SK-N-SH (cell line): ENCODE measurements at regions not wholly inside any gene's neighbourhood (a gene's known extent, or its start where the extent isn't known, plus 50 kb on each side); places are given as distances from the start of the nearest gene placed in this dataset.

ENCODE experiments used
- CTCF ChIA-PET: fragments of 300-600, 350-600 bp; formaldehyde crosslinking; extraction: SDS; loops from one replicate; lab custom pipeline; 2021; lab: Yijun Ruan, JAX
- POLR2A ChIA-PET: fragments of 350-600 bp; sonication (Branson Sonifier 250); formaldehyde crosslinking; extraction: SDS; loops from one replicate; lab custom pipeline; 2020; ENCODE audit warnings: antibody characterized with exemption, inconsistent platforms; lab: Yijun Ruan, JAX
- DNase-seq: peaks from one replicate; pipeline ENCODE4 v3.0.0; 2012
- H2AFZ ChIP-seq: fragments of 200-600 bp; sonication (generic); 2 replicates; pipeline ENCODE4 v1.8.1; 2016; ENCODE audit warnings: antibody characterized with exemption, mild to moderate bottlenecking, low read depth
- H3F3A ChIP-seq: fragments of 200-600 bp; sonication (generic); replicated peaks from 2 replicates; pipeline ENCODE3; 2016; ENCODE audit warnings: antibody characterized with exemption, mild to moderate bottlenecking; ENCODE audit not compliant: insufficient read depth
- H3K27ac ChIP-seq, 2 experiments: fragments of 200-500 bp in 1 of 2; fragments of 200-600 bp in 1 of 2; sonication (Bioruptor generic) in 1 of 2; sonication (generic), shearing (Covaris generic) in 1 of 2; 2 replicates each; pipeline versions ENCODE4 v1.5.1 to v1.6.1; 2014 to 2016; ENCODE audit warnings: low read depth in 2 of 2, inconsistent platforms in 1 of 2, low read length in 1 of 2, mild to moderate bottlenecking in 1 of 2, mixed read lengths in 1 of 2
- H3K27me3 ChIP-seq: fragments of 200-600 bp; sonication (generic), shearing (Covaris generic); 2 replicates; pipeline ENCODE4 v1.6.1; 2016; ENCODE audit warnings: mixed run types; ENCODE audit not compliant: insufficient read depth
- H3K36me3 ChIP-seq, 2 experiments: fragments of 200-500 bp in 1 of 2; fragments of 200-600 bp in 1 of 2; sonication (Bioruptor generic) in 1 of 2; sonication (generic) in 1 of 2; replicated peaks in 1 of 2; 2 replicates each; pipeline versions ENCODE3 to v1.5.1; 2014 to 2016; ENCODE audit warnings: low read length in 1 of 2, mild to moderate bottlenecking in 1 of 2; ENCODE audit not compliant: insufficient read depth in 2 of 2, control insufficient read depth in 1 of 2
- H3K4me1 ChIP-seq, 2 experiments: fragments of 200-500 bp in 1 of 2; fragments of 200-600 bp in 1 of 2; sonication (Bioruptor generic) in 1 of 2; sonication (generic), shearing (Covaris generic) in 1 of 2; 2 replicates each; pipeline versions ENCODE4 v1.5.1 to v1.6.1; 2014 to 2016; ENCODE audit warnings: low read depth in 1 of 2, low read length in 1 of 2, mixed run types in 1 of 2; ENCODE audit not compliant: insufficient read depth in 2 of 2, control insufficient read depth in 1 of 2
- H3K4me2 ChIP-seq: fragments of 200-600 bp; sonication (generic), shearing (Covaris generic); 2 replicates; pipeline ENCODE4 v1.6.1; 2017; ENCODE audit warnings: mixed run types
- H3K4me3 ChIP-seq, 2 experiments: fragments of 200-500 bp in 1 of 2; fragments of 200-600 bp in 1 of 2; sonication (Bioruptor generic) in 1 of 2; sonication (generic), shearing (Covaris generic) in 1 of 2; 2 replicates each; pipeline versions ENCODE4 v1.5.1 to v1.8.1; 2014 to 2016; ENCODE audit warnings: low read depth in 2 of 2, inconsistent platforms in 1 of 2, low read length in 1 of 2, mild to moderate bottlenecking in 1 of 2, mixed read lengths in 1 of 2, moderate library complexity in 1 of 2
- H3K79me2 ChIP-seq: fragments of 200-600 bp; sonication (generic); 2 replicates; pipeline ENCODE4 v1.8.1; 2017; ENCODE audit warnings: mild to moderate bottlenecking; ENCODE audit not compliant: insufficient read depth
- H3K9ac ChIP-seq: fragments of 200-600 bp; sonication (generic); 2 replicates; pipeline ENCODE4 v1.6.1; 2017; ENCODE audit warnings: mixed run types
- H3K9me2 ChIP-seq: fragments of 200-600 bp; sonication (generic); 2 replicates; pipeline ENCODE4 v1.6.1; 2017; ENCODE audit warnings: mixed run types
- H3K9me3 ChIP-seq: fragments of 200-600 bp; sonication (generic); 2 replicates; pipeline ENCODE4 v1.6.1; 2017; ENCODE audit warnings: mixed run types, mild to moderate bottlenecking, moderate library complexity
- H4K20me1 ChIP-seq: fragments of 200-600 bp; sonication (generic); 2 replicates; pipeline ENCODE4 v1.6.1; 2017; ENCODE audit warnings: mild to moderate bottlenecking, mixed run types; ENCODE audit not compliant: insufficient read depth
- EP300 ChIP-seq, 2 experiments: IDR thresholded peaks; 2 replicates each; pipeline versions ENCODE4 v1.4.0 to v1.6.1; 2012; ENCODE audit warnings: borderline replicate concordance in 1 of 2, low read depth in 1 of 2, low read length in 1 of 2
- FOXJ3 ChIP-seq: sonication (generic); formaldehyde crosslinking; IDR thresholded peaks from 2 replicates; pipeline ENCODE4 v1.5.1; 2020; ENCODE audit warnings: mild to moderate bottlenecking, missing genetic modification reagents
- FOXM1 ChIP-seq: IDR thresholded peaks from 2 replicates; pipeline ENCODE4 v1.4.0; 2012; ENCODE audit warnings: low read depth, mild to moderate bottlenecking
- IRF3 ChIP-seq: fragments of 150-350 bp; IDR thresholded peaks from 2 replicates; pipeline ENCODE4 v1.6.1; 2016; ENCODE audit warnings: mild to moderate bottlenecking, low read depth, low read length
- MXI1 ChIP-seq: IDR thresholded peaks from 2 replicates; pipeline ENCODE4 v1.6.1; 2012; ENCODE audit warnings: mild to moderate bottlenecking, low read depth, low read length, improper control_type of control experiment
- NFIC ChIP-seq: IDR thresholded peaks from 2 replicates; pipeline ENCODE4 v1.4.0; 2012; ENCODE audit warnings: borderline replicate concordance
- NRF1 ChIP-seq: IDR thresholded peaks from 2 replicates; pipeline ENCODE4 v1.6.1; 2012; ENCODE audit warnings: low read depth, mild to moderate bottlenecking, low read length
- PBX3 ChIP-seq: IDR thresholded peaks from 2 replicates; pipeline ENCODE4; 2012
- RAD21 ChIP-seq: IDR thresholded peaks from 2 replicates; pipeline ENCODE4 v1.6.1; 2012; ENCODE audit warnings: mild to moderate bottlenecking, low read length
- RXRA ChIP-seq: IDR thresholded peaks from 2 replicates; pipeline ENCODE4 v1.4.0; 2012; ENCODE audit warnings: low read depth, mild to moderate bottlenecking, borderline replicate concordance
- TAF1 ChIP-seq: IDR thresholded peaks from 2 replicates; pipeline ENCODE4 v1.6.1; 2012; ENCODE audit warnings: low read depth, mild to moderate bottlenecking, low read length, moderate library complexity, borderline replicate concordance
- TCF12 ChIP-seq: IDR thresholded peaks from 2 replicates; pipeline ENCODE4 v1.4.0; 2012
- TEAD4 ChIP-seq: IDR thresholded peaks from 2 replicates; pipeline ENCODE4 v1.4.0; 2012; ENCODE audit warnings: mild to moderate bottlenecking, borderline replicate concordance; ENCODE audit not compliant: insufficient read depth
- USF1 ChIP-seq: IDR thresholded peaks from 2 replicates; pipeline ENCODE4 v1.4.0; 2012; ENCODE audit warnings: low read depth, borderline replicate concordance
- USF2 ChIP-seq: fragments of 150-350 bp; IDR thresholded peaks from 2 replicates; pipeline ENCODE4 v1.6.1; 2017; ENCODE audit warnings: antibody characterized with exemption, low read length, low read depth, borderline replicate concordance
- YY1 ChIP-seq: IDR thresholded peaks from 2 replicates; pipeline ENCODE4 v1.4.0; 2012; ENCODE audit warnings: low read depth, mild to moderate bottlenecking
- WGBS: methylation state at CpG from one replicate; pipeline ENCODE4 v1.1.6; 2017; ENCODE audit warnings: low lambda C conversion rate; 5-methylcytosine and 5-hydroxymethylcytosine counted together

- no peak for TF ChIP-seq RXRA
- no peak for TF ChIP-seq TEAD4
- TF ChIP-seq IRF3: no peak
- no peak for TF ChIP-seq PBX3
- no peak for TF ChIP-seq FOXM1
- TF ChIP-seq RAD21: no peak
- no peak for TF ChIP-seq USF1
- TF ChIP-seq EP300 (IDR thresholded peaks at IDR 0.05; ENCODE audit: borderline replicate concordance in 1 of 2, low read depth in 1 of 2, low read length in 1 of 2): no peak
- DNase-seq: no peak
- H4K20me1 ChIP-seq: no peaks in the 10 kb centered on the region
- H3K4me2 ChIP-seq: no peak overlapping the region
- H3K9me3 ChIP-seq: peaks cover 5% of the 10 kb centered on the region; the same call in 1 of the 2 replicates
- POLR2A ChIA-PET: no interaction called here
- H3K4me3 ChIP-seq: no peak overlapping the region
- no peaks in the 10 kb centered on the region for H3K27me3 ChIP-seq
- CTCF ChIA-PET: no interaction called here
- no peaks in the 10 kb centered on the region for H3F3A ChIP-seq
- H3K4me1 ChIP-seq: no peaks in the 10 kb centered on the region
- H3K9ac ChIP-seq: no peak overlapping the region
- no peak overlapping the region for H2AFZ ChIP-seq
- no peaks in the 10 kb centered on the region for H3K36me3 ChIP-seq
- H3K27ac ChIP-seq: no peak overlapping the region
- WGBS: 44% methylated on average over 1 of the region's 1 CpG
- H3K79me2 ChIP-seq: no peaks in the 10 kb centered on the region
- H3K9me2 ChIP-seq: no peaks in the 10 kb centered on the region
Observed at GRCh38 chr12:93959657-93960056, 188.7 kb upstream of the PLXNC1 start.

- H3K4me3 ChIP-seq: no peak overlapping the region
- TF ChIP-seq MXI1: no peak
- TF ChIP-seq YY1: no peak
- no peak for TF ChIP-seq FOXJ3 (CRISPR knock-in tag)
- TF ChIP-seq TCF12: no peak
- TF ChIP-seq NFIC: no peak
- no peak for TF ChIP-seq NRF1
- TF ChIP-seq USF2: no peak
- TF ChIP-seq TAF1: no peak
- no peak for TF ChIP-seq RXRA
- no peak overlapping the region for H2AFZ ChIP-seq
- ChIA-PET CTCF (no interaction called here), POLR2A (no interaction called here)
- H3K4me2 ChIP-seq: no peak overlapping the region
- H3K79me2 ChIP-seq: no peaks in the 10 kb centered on the region
- H3K4me1 ChIP-seq: no peaks in the 10 kb centered on the region
- H3K27me3 ChIP-seq: no peaks in the 10 kb centered on the region
- H3K9me2 ChIP-seq: no peaks in the 10 kb centered on the region
- H3K9me3 ChIP-seq: peaks cover 5% of the 10 kb centered on the region; the same call in 1 of the 2 replicates
- DNase-seq: no peak
- H3K36me3 ChIP-seq: no peaks in the 10 kb centered on the region
- H4K20me1 ChIP-seq: no peaks in the 10 kb centered on the region
- H3F3A ChIP-seq: no peaks in the 10 kb centered on the region
- 36% methylated on average over 2 of the region's 2 CpGs for WGBS
- no peak overlapping the region for H3K9ac ChIP-seq
- H3K27ac ChIP-seq: no peak overlapping the region
Observed at GRCh38 chr12:93960521-93960920, 187.9 kb upstream of the PLXNC1 start.
